GM18508 (cell line): ENCODE measurements at regions not wholly inside any gene's neighbourhood (a gene's known extent, or its start where the extent isn't known, plus 50 kb on each side); places are given as distances from the start of the nearest gene placed in this dataset.

Experiments
- ATAC-seq: cut with Tn5 transposase; IDR thresholded peaks from one replicate; pipeline ENCODE4 v1.9.1; 2021; ENCODE audit warnings: moderate number of reproducible peaks; ENCODE audit not compliant: insufficient read depth, unreplicated experiment

DNA sequence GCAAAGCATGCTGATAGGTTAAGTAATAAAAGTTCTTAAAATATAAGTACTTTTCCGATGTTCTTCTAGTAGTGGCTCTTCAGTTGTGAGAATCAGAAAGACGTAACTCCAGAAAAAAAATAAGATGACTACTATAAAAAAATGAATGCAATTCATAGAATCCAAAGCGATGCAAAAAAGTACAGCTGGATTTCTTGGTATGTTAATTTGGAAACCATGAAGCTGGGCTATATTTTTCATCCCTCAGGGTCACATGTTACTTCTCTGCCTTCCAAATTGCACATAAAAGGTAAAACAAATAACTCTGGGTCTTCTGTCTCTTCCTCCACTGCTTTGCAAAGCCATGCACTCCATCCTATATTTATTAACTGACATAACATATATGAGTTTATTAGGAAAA is 843.9 kb upstream of the DPPA4 start:
- ATAC-seq, result no peak

GRCh38 chr3:110184536-110184935 is 847.2 kb upstream of the DPPA4 start:
- no peak for ATAC-seq

- ATAC-seq, result no peak
Observed at GRCh38 chr3:110193074-110193473, 855.7 kb upstream of the DPPA4 start.

DNA sequence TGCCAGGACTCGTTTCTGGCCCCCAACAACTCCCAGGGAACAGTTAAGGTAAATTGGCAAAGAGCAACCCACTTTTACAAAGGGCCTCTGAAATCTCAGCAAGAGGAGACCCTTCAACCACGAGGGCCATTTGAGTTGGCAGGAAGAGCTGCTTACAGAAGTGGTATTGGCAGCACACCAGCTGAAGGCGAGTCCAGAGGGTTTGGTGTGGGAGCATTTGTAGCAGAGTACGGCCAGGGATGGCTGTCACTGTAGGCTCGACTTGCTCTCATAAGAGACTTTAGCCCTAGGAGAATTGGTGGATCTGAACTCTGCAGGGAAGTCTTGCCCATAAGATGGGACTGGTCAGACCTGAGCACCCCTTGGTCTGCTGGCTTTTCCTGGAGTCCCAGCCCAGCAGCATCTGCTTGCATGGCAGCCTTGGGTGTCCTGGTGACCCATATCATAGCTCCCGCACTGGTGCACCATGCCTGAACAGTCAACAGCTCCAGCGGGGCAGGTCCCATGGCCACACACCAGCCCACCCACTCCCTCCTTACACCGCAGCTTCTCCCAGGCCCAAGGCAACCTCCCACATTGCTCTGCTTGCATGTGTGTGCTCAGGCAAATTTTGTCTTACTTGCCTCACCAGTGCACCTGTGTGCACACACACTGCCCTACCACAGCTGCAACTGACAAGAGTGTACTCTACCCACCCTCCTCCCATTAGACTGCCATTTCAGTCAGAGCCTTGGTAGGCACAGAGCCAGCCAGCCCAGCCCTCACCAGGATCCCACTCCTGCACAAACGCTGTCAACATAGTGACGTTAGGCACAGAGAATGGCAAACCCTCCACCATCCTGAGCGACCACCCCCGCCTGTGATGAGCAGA is 861.6 kb upstream of the DPPA4 start:
- no peak for ATAC-seq

GRCh38 chr3:110199588-110199943 is 862.2 kb upstream of the DPPA4 start:
- no peak for ATAC-seq

GRCh38 chr3:110210086-110210660 is 861.4 kb upstream of the NECTIN3 start:
- ATAC-seq, result no peak

- no peak for ATAC-seq
Observed at GRCh38 chr3:110226645-110227044, 845.0 kb upstream of the NECTIN3 start.

- ATAC-seq, result no peak
Observed at GRCh38 chr3:110227991-110228390, 843.6 kb upstream of the NECTIN3 start.

- ATAC-seq, result no peak
Observed at GRCh38 chr3:110234831-110235230, 836.8 kb upstream of the NECTIN3 start.

GRCh38 chr3:110236976-110237610 is 834.5 kb upstream of the NECTIN3 start:
- ATAC-seq, result no peak

- ATAC-seq, result no peak
Observed at GRCh38 chr3:110243081-110243480, 828.5 kb upstream of the NECTIN3 start.

DNA sequence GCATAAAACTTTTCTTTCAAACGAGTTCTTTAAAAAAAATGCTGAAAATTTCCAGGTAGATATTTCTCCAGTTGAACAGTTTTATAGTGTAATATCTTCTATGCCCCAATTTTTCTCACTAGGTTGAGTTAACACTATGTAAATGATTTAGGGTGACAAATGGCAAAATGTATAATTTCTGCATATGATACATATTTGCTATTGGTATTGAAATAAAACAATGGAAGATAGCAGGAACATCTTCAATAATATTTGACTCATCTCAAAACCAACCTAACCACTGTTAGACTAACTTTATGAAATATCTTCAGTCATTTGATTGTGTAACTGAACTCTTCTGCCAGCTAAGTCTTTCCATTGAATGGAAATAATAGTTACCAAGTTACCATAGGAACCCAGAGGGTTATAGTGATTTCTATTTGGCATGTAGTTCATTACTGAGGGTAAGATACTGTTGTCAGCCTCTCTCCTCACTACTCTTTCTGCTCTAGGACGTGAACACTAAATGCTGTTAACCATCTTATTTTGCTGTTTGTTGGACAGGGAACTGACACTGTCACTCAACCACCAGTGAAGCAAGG is 824.7 kb upstream of the NECTIN3 start:
- no peak for ATAC-seq

GRCh38 chr3:110248666-110249065 is 823.0 kb upstream of the NECTIN3 start:
- ATAC-seq, result no peak

GRCh38 chr3:110253794-110254193 is 817.8 kb upstream of the NECTIN3 start:
- ATAC-seq, result no peak

- ATAC-seq, result no peak
Observed at GRCh38 chr3:110254591-110254990, 817.0 kb upstream of the NECTIN3 start.

DNA sequence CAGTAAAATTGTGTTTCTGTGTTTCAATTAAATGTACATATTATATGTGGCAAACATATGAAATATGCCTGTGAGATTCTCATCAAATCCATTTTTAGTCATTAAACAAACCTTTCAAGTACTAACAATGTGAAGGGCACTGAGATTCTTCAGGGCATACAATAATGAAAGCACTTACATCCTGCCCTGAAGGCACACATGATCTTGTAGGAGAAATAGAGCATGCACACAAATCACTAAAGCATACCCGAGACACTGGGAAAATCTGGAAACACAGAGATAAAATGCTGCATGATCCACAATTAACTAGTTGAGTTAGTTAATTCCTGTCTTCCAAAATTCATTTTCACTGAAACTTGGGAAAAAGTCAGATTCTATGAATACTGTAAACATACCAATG is 810.5 kb upstream of the NECTIN3 start:
- no peak for ATAC-seq

- ATAC-seq, result no peak
Observed at GRCh38 chr3:110262896-110263295, 808.7 kb upstream of the NECTIN3 start.

- ATAC-seq, result no peak
Observed at GRCh38 chr3:110265302-110265701, 806.3 kb upstream of the NECTIN3 start.

DNA sequence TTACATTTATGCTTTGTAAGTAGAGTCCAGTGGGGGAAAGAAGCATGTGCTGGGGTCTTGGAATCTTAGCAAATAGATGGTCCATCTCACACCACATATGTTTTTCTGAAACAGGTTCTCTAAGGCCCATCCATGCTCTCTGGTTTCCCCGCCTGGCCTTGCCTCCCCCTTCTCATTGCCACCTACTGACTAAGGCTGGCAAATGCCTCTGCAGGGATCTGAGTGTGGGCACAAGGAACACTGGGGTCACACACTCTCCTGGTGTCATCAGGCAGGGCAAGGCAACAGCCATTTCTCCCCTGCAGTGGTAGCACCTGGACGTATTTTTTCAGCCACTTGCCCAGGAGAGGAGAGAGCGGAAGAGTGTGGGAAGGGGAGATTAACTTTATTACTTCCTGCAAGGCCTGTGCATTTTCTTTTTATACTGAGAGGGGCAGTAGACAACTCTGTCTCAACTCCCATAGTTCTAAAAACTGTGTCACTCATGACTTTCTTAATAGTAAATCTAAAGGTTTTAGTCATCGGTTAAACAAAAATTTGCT is 804.2 kb upstream of the NECTIN3 start:
- no peak for ATAC-seq

DNA sequence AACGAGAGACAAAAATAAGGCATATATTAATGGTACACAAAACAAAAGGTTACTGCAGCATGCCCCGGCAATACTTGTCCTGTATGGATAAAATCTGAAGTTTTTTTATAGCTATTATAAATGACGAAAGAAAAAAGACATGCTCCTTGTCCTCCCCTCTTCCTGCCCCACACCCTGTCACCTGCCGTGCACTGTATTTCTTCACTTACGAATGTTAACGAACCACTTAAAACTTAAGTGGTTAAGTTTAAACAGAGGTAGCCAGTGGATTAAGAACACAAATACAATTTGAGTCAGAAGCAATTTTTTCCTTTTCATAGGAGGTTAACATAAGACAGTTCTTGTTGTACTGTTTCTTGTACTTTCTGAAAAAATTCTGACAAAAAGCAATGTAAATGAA is 799.1 kb upstream of the NECTIN3 start:
- no peak for ATAC-seq
